ENCODE measurements at regions not wholly inside any gene's neighbourhood (a gene's known extent, or its start where the extent isn't known, plus 50 kb on each side); places are given as distances from the start of the nearest gene placed in this dataset.

GRCh38 chr16:48907906-48908634, 298.1 kb upstream of the N4BP1 start:
- TF ChIP-seq CTCF (IDR thresholded peaks at IDR 0.05): no peak
- Mint-ChIP-seq H3K27me3 (ENCODE audit: insufficient read depth) (no peaks in the 10 kb centered on the region), H3K9me3 (peaks cover 47% of the 10 kb centered on the region), H3K4me3 (no peak overlapping the region), H3K27ac (no peak overlapping the region), H3K36me3 (ENCODE audit: low read depth) (no peaks in the 10 kb centered on the region; the same call in 1 of the 2 replicates), H3K4me1 (ENCODE audit: low read depth) (no peaks in the 10 kb centered on the region)
- no peak for DNase-seq

- Mint-ChIP-seq H3K4me3 (no peak overlapping the region), H3K27me3 (ENCODE audit: insufficient read depth) (no peaks in the 10 kb centered on the region), H3K9me3 (peaks cover 35% of the 10 kb centered on the region)
Measured at GRCh38 chr16:48905632-48906505, 295.9 kb upstream of the N4BP1 start.

GRCh38 chr16:48904333-48904732, 294.4 kb upstream of the N4BP1 start:
- no peak for TF ChIP-seq CTCF (IDR thresholded peaks at IDR 0.05)
- no peak overlapping the region for H3K27ac Mint-ChIP-seq
- no peak for DNase-seq
- H3K9me3 Mint-ChIP-seq: peaks cover 28% of the 10 kb centered on the region
- H3K4me3 Mint-ChIP-seq: no peak overlapping the region
- no peaks in the 10 kb centered on the region for H3K36me3 Mint-ChIP-seq (ENCODE audit: low read depth)
- no peaks in the 10 kb centered on the region for H3K4me1 Mint-ChIP-seq (ENCODE audit: low read depth)
- H3K27me3 Mint-ChIP-seq (ENCODE audit: insufficient read depth): no peaks in the 10 kb centered on the region

More at GRCh38 chr16:48905632-48906505, 295.9 kb upstream of the N4BP1 start:
- Mint-ChIP-seq H3K27ac (no peak overlapping the region), H3K36me3 (ENCODE audit: low read depth) (no peaks in the 10 kb centered on the region), H3K4me1 (ENCODE audit: low read depth) (no peaks in the 10 kb centered on the region)
- no peak for DNase-seq
- TF ChIP-seq CTCF (IDR thresholded peaks at IDR 0.05): no peak

- H3K4me3 Mint-ChIP-seq: no peak overlapping the region
- peaks cover 33% of the 10 kb centered on the region for H3K9me3 Mint-ChIP-seq
- H3K4me1 Mint-ChIP-seq (ENCODE audit: low read depth): no peaks in the 10 kb centered on the region
- H3K27me3 Mint-ChIP-seq (ENCODE audit: insufficient read depth): peaks cover 3% of the 10 kb centered on the region
- no peak for DNase-seq
- no peak for TF ChIP-seq CTCF (IDR thresholded peaks at IDR 0.05)
- H3K36me3 Mint-ChIP-seq (ENCODE audit: low read depth): no peaks in the 10 kb centered on the region
- H3K27ac Mint-ChIP-seq: no peak overlapping the region
Measured at GRCh38 chr16:48903039-48903438, 293.1 kb upstream of the N4BP1 start.

GRCh38 chr16:48901712-48902374, 291.9 kb upstream of the N4BP1 start:
- no peaks in the 10 kb centered on the region for H3K36me3 Mint-ChIP-seq (ENCODE audit: low read depth)
- H3K27ac Mint-ChIP-seq: no peak overlapping the region
- H3K27me3 Mint-ChIP-seq (ENCODE audit: insufficient read depth): peaks cover 3% of the 10 kb centered on the region
- no peak overlapping the region for H3K4me3 Mint-ChIP-seq
- no peak for DNase-seq
- no peaks in the 10 kb centered on the region for H3K4me1 Mint-ChIP-seq (ENCODE audit: low read depth)
- H3K9me3 Mint-ChIP-seq: peaks cover 24% of the 10 kb centered on the region
- TF ChIP-seq CTCF (IDR thresholded peaks at IDR 0.05): no peak
